ENCODE measurements at regions not wholly inside any gene's neighbourhood (a gene's known extent, or its start where the extent isn't known, plus 50 kb on each side); places are given as distances from the start of the nearest gene placed in this dataset.
"Not testable (repeated sequence)": the region's sequence is repeated elsewhere in the genome, so short reads cannot be mapped to it uniquely, and the experiment has no call there.

GRCh38 chr17:55939181-55939810 lies 188.4 kb downstream of the PCTP start:
- not testable (repeated sequence) for TF ChIP-seq CTCF (IDR thresholded peaks at IDR 0.05; ENCODE audit: insufficient read depth, low read length); SPI1 (IDR thresholded peaks at IDR 0.05; ENCODE audit: borderline replicate concordance, low read depth)

Measured in HL-60 (cell line).